ENCODE measurements at regions not wholly inside any gene's neighbourhood (a gene's known extent, or its start where the extent isn't known, plus 50 kb on each side); places are given as distances from the start of the nearest gene placed in this dataset.
"Not testable (repeated sequence)": the region's sequence is repeated elsewhere in the genome, so short reads cannot be mapped to it uniquely, and the experiment has no call there.

DNA sequence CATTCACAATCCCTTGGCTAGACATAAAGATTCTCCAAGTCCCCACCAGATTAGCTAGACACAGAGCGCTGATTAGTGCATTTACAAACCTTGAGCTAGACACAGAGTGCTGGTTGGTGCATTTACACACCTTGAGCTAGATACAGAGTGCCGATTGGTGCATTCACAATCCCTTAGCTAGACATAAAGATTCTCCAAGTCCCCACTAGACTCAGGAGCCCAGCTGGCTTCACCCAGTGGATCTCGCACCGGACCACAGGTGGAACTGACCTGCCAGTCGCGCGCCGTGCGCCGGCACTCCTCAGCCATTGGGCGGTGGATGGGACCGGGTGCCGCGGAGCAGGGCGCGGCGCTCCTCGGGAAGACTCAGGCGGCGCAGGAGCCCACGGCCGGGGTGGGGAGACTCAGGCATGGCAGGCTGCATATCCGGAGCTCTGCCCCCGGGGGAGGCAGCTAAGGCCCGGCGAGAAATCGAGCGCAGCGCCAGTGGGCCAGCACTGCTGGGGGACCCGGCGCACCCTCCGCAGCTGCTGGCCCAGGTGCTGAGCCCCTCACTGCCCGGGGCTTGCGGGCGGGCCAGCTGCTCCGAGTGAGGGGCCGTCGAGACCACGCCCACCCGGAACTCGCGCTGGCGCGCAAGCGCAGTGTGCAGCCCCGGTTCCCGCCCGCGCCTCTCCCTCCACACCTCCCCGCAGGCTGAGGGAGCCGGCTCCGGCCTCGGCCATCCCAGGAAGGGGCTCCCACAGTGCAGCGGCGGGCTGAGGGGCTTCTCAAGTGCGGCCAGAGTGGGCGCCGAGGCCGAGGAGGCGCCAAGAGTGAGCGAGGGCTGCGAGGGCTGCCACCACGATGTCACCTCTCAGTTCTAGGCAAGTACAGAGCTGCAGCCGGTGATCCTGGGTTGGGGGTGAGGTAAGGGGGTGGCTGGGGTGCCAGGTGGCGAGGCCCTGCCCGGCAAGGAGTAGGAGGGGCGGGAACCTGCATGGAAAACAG is 773.7 kb upstream of the CITED2 start:
- H3K4me1 Mint-ChIP-seq, H3K27ac Mint-ChIP-seq, H3K36me3 Mint-ChIP-seq, H3K4me3 Mint-ChIP-seq, CTCF ChIA-PET, H3K27me3 Mint-ChIP-seq, DNase-seq, H3K9me3 Mint-ChIP-seq: not testable (repeated sequence)

DNA sequence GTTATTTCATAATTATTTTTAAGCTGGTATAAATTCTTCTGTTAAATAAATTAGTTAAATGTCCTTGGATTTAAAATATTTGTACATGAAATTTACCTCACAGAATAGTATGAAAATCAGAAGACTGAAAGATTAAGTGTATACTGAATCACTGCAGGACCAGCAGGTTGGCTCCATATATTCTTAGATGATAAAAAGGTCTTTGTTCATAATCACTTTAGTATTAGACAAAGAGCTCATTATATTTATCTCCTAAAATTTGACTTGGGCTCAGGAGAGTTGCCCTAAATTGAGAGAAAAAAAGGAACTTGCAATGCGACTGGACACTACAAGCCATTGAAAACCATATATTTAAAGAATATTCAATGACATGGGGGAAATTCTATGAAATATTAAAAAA is 766.4 kb upstream of the CITED2 start:
- no peaks in the 10 kb centered on the region for H3K9me3 Mint-ChIP-seq
- H3K27ac Mint-ChIP-seq, result no peak overlapping the region
- CTCF ChIA-PET, result no interaction called here

DNA sequence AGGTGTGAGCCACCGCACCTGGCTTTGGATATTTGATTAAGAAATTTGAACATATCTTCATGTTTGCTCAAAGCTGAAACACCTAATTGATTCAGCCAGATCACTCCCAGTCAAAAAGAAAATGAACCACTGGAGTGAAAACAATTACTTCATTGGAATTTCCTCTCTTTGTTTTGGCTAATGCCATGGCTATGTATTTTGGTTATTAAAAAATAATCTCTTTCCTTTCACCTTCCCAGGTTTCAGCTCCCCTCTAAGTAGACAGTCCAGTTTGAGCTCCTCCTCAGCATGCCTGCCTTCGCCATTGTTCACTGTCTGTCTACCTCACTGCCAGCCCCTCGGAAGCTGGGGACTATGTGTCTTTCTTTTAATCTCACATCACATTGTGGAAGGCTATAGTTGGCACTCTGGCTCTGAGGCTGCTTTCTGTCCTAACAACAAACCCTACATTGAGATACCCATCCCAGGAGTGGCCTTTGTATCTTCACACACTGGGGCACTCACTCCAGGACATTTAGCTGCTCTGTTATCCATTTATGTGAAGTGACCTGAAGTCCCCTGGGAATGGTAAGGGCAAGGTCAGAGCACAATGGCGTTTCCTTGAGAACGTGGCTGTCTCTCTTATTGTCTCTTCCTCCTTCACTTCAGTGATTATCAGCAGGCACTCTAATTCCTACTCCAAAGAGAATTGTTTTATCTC is 764.0 kb upstream of the CITED2 start:
- no peak overlapping the region for H3K4me3 Mint-ChIP-seq
- H3K36me3 Mint-ChIP-seq, result no peaks in the 10 kb centered on the region
- H3K27ac Mint-ChIP-seq, result no peak overlapping the region
- CTCF ChIA-PET, result no interaction called here
- H3K4me1 Mint-ChIP-seq, result no peaks in the 10 kb centered on the region
- H3K27me3 Mint-ChIP-seq, result no peaks in the 10 kb centered on the region
- H3K9me3 Mint-ChIP-seq, result no peaks in the 10 kb centered on the region
- DNase-seq, result no peak

More for the DNA sequence above, 766.4 kb upstream of the CITED2 start:
- no peak for DNase-seq
- no peaks in the 10 kb centered on the region for H3K4me1 Mint-ChIP-seq
- H3K4me3 Mint-ChIP-seq, result no peak overlapping the region
- H3K36me3 Mint-ChIP-seq, result no peaks in the 10 kb centered on the region
- no peaks in the 10 kb centered on the region for H3K27me3 Mint-ChIP-seq

DNA sequence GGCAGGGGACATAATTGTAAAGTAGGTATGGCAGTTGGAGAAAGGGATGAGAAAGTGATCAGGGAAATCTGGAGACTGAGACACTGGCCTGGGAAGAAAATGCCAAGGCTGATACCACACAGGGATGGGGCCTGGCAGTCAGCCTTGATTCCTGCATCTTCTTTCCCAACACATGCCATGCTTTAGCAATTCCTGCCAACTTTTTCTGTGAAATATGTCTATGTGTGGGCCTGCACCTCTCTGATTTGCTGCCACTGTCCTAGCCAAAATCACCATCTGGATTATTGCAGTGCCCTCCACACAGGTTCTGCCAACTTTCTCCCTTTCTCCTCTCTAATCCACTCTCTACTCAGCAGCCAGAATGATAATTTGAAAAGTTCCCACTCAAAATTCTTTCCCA is 759.8 kb upstream of the CITED2 start:
- Mint-ChIP-seq H3K27ac (no peak overlapping the region), H3K9me3 (peaks cover 5% of the 10 kb centered on the region), H3K36me3 (no peaks in the 10 kb centered on the region), H3K4me1 (no peaks in the 10 kb centered on the region), H3K4me3 (no peak overlapping the region), H3K27me3 (no peaks in the 10 kb centered on the region)
- DNase-seq, result no peak
- CTCF ChIA-PET, result no interaction called here

DNA sequence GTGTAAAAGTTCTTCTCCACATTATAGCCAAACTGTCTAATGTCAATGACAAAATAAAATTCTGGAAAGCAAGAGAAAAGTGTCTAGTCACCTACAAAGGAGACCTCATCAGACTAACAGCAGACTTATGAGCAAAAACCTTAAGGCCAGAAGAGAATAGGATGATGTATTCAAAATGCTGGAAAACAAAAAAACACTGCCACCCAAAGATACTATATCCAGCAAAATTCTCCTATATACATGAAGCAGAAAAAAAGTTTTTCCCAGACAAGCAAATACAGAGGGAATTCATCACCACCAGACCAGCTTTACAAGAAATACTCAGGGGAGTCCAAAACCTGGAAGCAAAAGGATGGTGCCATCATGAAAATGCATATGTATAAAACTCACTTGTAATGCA is 755.6 kb upstream of the CITED2 start:
- DNase-seq, result no peak
- H3K27ac Mint-ChIP-seq, result no peak overlapping the region
- no peaks in the 10 kb centered on the region for H3K36me3 Mint-ChIP-seq
- no peaks in the 10 kb centered on the region for H3K4me1 Mint-ChIP-seq
- no peak overlapping the region for H3K4me3 Mint-ChIP-seq
- no peaks in the 10 kb centered on the region for H3K27me3 Mint-ChIP-seq
- peaks cover 10% of the 10 kb centered on the region for H3K9me3 Mint-ChIP-seq
- CTCF ChIA-PET, result no interaction called here

DNA sequence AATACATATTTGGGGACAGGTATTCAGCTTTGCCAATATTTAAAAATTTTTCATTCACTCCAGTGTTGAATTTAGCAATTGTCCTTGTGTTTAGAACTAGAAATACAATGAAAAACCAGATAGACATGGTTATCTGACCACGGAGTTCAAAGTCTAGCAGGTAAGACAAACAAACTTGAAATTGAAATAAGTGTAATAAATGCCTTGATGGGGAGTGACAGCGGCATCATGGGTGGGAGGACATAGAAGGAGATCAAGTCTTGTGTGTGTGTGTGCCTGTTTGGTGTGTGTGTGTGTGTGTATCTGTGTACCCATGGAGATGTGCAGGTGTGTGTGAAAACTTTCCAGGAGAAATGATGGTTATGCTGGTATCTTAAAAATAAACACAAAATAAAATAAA is 750.0 kb upstream of the CITED2 start:
- no peak for DNase-seq
- Mint-ChIP-seq H3K9me3 (peaks cover 6% of the 10 kb centered on the region), H3K27me3 (no peaks in the 10 kb centered on the region), H3K4me3 (no peak overlapping the region), H3K36me3 (no peaks in the 10 kb centered on the region), H3K27ac (no peak overlapping the region), H3K4me1 (no peaks in the 10 kb centered on the region)
- CTCF ChIA-PET, result no interaction called here

DNA sequence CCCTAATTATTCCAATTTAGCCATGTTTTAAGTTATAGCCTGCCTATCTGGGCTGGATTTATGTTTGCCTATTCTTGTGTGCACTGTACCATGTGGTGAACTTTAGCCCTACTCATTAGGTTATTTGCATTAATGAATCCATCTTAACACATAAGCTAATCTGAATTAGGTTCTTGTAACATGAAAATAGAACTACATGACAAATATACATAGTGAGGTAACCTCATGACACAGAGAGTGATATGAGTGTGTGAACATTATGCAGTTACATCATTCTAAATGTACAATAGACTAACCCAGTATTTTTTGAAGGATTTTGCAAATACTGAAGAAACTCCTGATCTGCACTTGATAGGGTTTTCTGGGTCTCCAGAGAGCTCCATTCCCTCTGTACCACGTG is 733.7 kb upstream of the CITED2 start:
- H3K4me1 Mint-ChIP-seq, result no peaks in the 10 kb centered on the region
- H3K4me3 Mint-ChIP-seq, result no peak overlapping the region
- H3K27me3 Mint-ChIP-seq, result no peaks in the 10 kb centered on the region
- DNase-seq, result no peak
- no peaks in the 10 kb centered on the region for H3K36me3 Mint-ChIP-seq
- CTCF ChIA-PET, result no interaction called here
- no peak overlapping the region for H3K27ac Mint-ChIP-seq
- H3K9me3 Mint-ChIP-seq, result no peaks in the 10 kb centered on the region

DNA sequence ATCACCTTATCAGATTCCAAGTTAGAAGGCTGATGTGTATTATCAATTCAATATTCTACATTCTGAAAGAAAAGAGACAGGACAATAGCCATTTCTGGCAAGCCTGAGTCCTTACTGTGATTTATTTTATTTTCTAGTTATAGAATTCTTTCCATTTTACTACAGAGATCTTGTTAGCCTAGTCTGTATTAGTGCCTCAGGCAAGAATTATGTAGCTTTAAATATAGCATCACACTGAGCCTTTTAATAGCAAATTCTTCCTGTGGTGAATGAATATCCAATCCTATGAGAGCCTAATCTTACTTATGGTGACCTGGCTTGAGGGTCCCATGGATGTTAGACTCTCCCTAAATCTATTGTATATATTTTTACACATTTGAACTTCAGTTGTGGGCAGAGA is 732.8 kb upstream of the CITED2 start:
- no peaks in the 10 kb centered on the region for H3K9me3 Mint-ChIP-seq
- no peak overlapping the region for H3K27ac Mint-ChIP-seq
- no peaks in the 10 kb centered on the region for H3K27me3 Mint-ChIP-seq
- no peak for DNase-seq
- H3K4me1 Mint-ChIP-seq, result no peaks in the 10 kb centered on the region
- H3K4me3 Mint-ChIP-seq, result no peak overlapping the region
- H3K36me3 Mint-ChIP-seq, result no peaks in the 10 kb centered on the region
- CTCF ChIA-PET, result no interaction called here

DNA sequence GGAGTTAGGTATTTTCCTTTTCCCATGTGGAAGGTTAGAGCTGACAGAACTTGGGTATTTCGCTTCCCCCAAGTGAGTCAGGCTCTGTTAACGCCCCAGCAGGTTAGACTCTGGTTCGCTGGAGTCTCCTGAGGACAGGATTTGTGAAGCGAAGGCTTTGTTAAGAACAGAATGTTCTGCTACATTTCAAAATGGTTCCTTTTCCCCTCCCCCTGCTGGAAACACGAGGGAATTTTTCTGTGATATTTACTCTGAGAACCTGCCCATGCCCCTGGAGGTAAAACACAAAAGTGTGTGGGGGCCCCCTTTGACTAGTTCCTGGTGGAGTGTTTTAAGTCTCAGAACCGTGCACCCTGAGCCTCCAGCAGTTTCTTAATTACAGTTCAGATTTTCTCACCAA is 731.4 kb upstream of the CITED2 start:
- Mint-ChIP-seq H3K27me3 (no peaks in the 10 kb centered on the region), H3K9me3 (no peaks in the 10 kb centered on the region)
- CTCF ChIA-PET, result no interaction called here

DNA sequence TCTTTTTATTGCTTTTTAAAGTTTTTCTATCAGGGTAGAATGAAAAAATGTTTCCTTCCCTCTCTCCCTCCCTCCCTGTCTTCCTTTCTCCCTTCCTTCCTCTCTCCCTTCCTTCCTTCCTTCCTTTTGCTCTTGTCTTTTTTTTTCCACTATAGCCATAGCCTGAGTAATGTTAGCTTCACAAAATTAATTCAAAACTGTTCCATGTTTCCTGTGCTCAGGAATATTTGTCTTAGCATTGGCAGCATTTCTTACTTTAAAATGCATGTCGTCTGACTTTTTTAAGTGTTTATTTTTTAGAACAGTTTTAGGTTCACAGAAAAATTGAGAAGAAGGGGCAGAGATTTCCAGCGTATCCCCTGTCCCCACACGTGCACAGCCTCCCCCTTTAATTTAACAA is 730.8 kb upstream of the CITED2 start:
- CTCF ChIA-PET, result no interaction called here
- Mint-ChIP-seq H3K9me3 (no peaks in the 10 kb centered on the region), H3K27me3 (no peaks in the 10 kb centered on the region), H3K4me1 (no peaks in the 10 kb centered on the region), H3K36me3 (no peaks in the 10 kb centered on the region), H3K27ac (no peak overlapping the region), H3K4me3 (no peak overlapping the region)
- no peak for DNase-seq

More for the DNA sequence above, 731.4 kb upstream of the CITED2 start:
- Mint-ChIP-seq H3K4me1 (no peaks in the 10 kb centered on the region), H3K36me3 (no peaks in the 10 kb centered on the region), H3K4me3 (no peak overlapping the region), H3K27ac (no peak overlapping the region)
- no peak for DNase-seq

DNA sequence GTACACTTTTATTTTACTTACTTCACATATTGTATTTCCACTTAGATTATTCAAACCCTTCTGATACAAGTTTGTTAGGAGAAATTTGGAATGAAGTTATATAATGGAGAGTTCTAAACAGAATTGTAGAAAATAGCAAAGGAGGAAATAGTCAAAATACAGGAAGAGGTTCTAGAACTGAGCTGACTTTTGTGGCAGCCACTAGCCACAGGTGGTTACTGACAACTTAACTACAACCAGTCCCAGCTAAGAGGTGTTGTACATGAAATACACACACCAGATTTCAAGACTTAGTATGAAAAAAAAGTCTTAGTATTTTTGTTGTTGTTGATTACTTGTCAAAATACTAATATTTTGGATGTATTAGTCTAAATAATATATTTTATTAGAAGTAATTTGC is 727.4 kb upstream of the CITED2 start:
- no peak overlapping the region for H3K27ac Mint-ChIP-seq
- CTCF ChIA-PET, result interaction anchor here (1.0 kb wide), 1 partner anchor 732 kb away, joined by 3 read pairs; no protein-coding TSS in a partner anchor
- no peaks in the 10 kb centered on the region for H3K27me3 Mint-ChIP-seq
- no peak overlapping the region for H3K4me3 Mint-ChIP-seq
- H3K4me1 Mint-ChIP-seq, result no peaks in the 10 kb centered on the region
- DNase-seq, result no peak
- no peaks in the 10 kb centered on the region for H3K9me3 Mint-ChIP-seq
- no peaks in the 10 kb centered on the region for H3K36me3 Mint-ChIP-seq

DNA sequence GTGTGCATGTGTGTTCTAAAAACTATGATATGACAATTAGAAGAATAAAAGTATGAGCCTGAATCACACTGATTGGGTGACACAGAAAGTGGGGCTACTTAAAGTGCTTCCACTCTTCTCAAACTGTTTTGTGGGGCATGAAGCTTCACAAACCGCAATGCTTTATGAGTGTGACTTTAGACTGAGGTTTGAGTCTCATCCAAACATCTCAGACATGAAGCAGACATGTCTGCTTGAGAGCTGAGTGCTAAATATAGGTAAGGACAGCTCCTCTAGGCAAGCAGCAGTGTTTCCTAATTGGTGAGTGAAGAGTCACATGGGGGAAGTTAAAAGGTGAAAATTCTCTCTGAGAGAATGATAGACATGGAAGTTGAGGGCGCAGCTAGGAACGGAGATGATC is 726.9 kb upstream of the CITED2 start:
- Mint-ChIP-seq H3K36me3 (no peaks in the 10 kb centered on the region), H3K27me3 (no peaks in the 10 kb centered on the region), H3K4me1 (no peaks in the 10 kb centered on the region), H3K9me3 (no peaks in the 10 kb centered on the region), H3K4me3 (no peak overlapping the region), H3K27ac (no peak overlapping the region)
- CTCF ChIA-PET, result interaction anchor here (1.0 kb wide), 1 partner anchor 732 kb away, joined by 3 read pairs; no protein-coding TSS in a partner anchor
- DNase-seq, result no peak

DNA sequence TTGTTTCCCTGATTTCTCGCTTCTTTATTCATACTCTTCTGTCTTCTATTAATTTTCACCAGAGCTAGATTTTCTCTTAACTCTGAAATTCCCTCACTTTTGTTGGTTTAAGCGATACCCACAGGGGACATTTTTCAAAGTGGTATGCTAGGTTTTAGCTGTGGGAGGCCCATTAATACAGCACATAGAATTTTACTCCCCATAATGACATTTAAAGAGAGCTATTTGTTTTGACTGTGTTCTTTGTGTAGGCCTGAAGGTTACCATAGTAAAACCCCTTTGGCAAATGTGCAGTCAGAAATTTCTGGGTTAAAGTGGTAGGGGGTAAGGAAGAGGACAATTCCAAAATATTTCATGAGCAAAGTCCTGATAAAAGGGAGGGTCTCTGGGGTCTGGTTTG is 721.1 kb upstream of the CITED2 start:
- DNase-seq, result no peak
- Mint-ChIP-seq H3K4me3 (no peak overlapping the region), H3K4me1 (no peaks in the 10 kb centered on the region), H3K27ac (no peak overlapping the region), H3K27me3 (no peaks in the 10 kb centered on the region), H3K9me3 (no peaks in the 10 kb centered on the region), H3K36me3 (no peaks in the 10 kb centered on the region)
- CTCF ChIA-PET, result no interaction called here

DNA sequence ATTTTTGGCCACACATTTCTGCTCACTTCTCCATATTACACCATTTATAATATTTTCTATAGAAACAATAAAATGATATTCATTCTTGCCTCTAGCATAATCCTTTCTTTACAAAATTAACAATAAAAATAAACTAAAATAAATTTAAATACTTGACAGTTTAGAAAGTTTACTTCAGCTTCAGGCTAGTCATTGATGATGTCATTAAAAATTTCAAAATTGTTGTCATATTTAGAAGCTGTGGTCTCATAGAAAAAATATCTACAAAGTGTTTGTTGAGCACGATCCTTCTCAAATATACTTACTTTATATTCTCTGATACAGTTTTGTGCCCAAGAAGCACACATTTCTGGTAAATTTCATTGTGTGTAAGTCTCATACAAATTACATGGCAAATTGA is 717.4 kb upstream of the CITED2 start:
- CTCF ChIA-PET, result no interaction called here

DNA sequence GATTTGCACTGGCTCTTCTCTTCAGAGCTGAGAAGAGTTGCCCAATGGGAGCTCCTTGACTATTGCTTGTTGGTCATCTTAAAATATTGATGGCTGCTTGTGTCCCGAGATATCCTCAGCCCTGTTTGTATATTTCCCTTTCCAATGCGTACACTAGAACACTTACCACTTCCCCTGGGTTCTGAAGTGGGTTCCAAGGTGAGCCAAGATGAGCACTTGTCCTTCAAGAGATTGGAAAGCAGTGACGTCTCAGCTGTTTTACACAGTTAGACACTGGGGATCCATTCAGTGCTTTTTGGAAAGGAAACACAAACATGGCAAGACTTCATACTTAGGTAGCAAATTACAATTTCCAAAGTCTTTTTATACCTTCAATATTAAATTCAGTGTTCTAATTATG is 716.4 kb upstream of the CITED2 start:
- H3K27ac Mint-ChIP-seq, result no peak overlapping the region
- no peaks in the 10 kb centered on the region for H3K36me3 Mint-ChIP-seq
- no peaks in the 10 kb centered on the region for H3K9me3 Mint-ChIP-seq
- no peaks in the 10 kb centered on the region for H3K4me1 Mint-ChIP-seq
- H3K27me3 Mint-ChIP-seq, result no peaks in the 10 kb centered on the region
- no peak overlapping the region for H3K4me3 Mint-ChIP-seq
- DNase-seq, result no peak
- CTCF ChIA-PET, result no interaction called here

More for the DNA sequence above, 717.4 kb upstream of the CITED2 start:
- Mint-ChIP-seq H3K4me1 (no peaks in the 10 kb centered on the region), H3K9me3 (no peaks in the 10 kb centered on the region), H3K4me3 (no peak overlapping the region), H3K36me3 (no peaks in the 10 kb centered on the region), H3K27ac (no peak overlapping the region), H3K27me3 (no peaks in the 10 kb centered on the region)
- no peak for DNase-seq
